ENCODE measurements at regions not wholly inside any gene's neighbourhood (a gene's known extent, or its start where the extent isn't known, plus 50 kb on each side); places are given as distances from the start of the nearest gene placed in this dataset.

DNA sequence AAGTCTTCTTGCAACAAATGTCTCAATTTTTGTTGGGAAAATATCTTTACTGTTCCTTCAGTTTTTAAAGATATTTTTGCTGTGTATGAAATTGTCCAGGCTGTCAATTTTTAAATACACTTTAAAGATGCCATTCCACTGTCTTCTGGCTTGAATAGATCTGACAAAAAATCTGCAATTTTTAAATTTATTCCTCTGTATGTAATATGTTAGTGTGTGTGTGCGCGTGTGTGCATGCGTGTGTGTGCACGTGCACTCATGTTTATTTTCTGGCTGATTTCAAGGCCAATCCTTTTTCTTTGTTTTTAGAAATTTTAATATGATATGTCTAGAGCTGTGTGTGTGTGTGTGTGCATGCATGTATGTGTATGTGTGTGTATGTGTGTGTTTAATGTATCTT is 263.2 kb upstream of the SESN3 start:
- Histone ChIP-seq H3K36me3 (no peaks in the 10 kb centered on the region), H3K4me1 (no peaks in the 10 kb centered on the region), H3K27ac (no peak overlapping the region), H3K9me3 (no peaks in the 10 kb centered on the region), H3K27me3 (no peaks in the 10 kb centered on the region), H3K4me3 (no peak overlapping the region)
- DNase-seq = no peak
- no peak for TF ChIP-seq POLR2A (IDR thresholded peaks at IDR 0.05)
- TF ChIP-seq, protein P1, sequence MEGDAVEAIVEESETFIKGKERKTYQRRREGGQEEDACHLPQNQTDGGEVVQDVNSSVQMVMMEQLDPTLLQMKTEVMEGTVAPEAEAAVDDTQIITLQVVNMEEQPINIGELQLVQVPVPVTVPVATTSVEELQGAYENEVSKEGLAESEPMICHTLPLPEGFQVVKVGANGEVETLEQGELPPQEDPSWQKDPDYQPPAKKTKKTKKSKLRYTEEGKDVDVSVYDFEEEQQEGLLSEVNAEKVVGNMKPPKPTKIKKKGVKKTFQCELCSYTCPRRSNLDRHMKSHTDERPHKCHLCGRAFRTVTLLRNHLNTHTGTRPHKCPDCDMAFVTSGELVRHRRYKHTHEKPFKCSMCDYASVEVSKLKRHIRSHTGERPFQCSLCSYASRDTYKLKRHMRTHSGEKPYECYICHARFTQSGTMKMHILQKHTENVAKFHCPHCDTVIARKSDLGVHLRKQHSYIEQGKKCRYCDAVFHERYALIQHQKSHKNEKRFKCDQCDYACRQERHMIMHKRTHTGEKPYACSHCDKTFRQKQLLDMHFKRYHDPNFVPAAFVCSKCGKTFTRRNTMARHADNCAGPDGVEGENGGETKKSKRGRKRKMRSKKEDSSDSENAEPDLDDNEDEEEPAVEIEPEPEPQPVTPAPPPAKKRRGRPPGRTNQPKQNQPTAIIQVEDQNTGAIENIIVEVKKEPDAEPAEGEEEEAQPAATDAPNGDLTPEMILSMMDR (IDR thresholded peaks at IDR 0.05) = no peak

DNA sequence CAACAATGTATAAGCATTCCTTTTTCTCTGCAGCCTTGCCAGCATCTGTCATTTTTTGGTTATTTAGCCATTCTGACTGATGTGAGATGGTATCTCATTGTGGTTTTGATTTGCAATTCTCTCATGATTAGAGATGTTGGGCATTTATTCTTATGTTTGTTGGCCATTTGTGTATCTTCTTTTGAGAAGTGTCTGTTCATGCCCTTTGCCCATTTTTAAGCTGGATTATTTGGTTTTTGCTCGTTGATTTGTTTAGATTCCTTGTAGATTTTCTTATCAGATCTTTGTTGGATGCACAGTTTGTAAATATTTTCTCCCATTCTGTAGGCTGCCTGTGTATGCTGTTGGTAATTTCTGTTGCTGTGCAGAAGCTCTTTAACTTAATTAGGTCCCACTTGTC is 259.6 kb upstream of the SESN3 start:
- no peaks in the 10 kb centered on the region for H3K36me3 ChIP-seq
- H3K27me3 ChIP-seq = no peaks in the 10 kb centered on the region
- H3K4me3 ChIP-seq = no peak overlapping the region

DNA sequence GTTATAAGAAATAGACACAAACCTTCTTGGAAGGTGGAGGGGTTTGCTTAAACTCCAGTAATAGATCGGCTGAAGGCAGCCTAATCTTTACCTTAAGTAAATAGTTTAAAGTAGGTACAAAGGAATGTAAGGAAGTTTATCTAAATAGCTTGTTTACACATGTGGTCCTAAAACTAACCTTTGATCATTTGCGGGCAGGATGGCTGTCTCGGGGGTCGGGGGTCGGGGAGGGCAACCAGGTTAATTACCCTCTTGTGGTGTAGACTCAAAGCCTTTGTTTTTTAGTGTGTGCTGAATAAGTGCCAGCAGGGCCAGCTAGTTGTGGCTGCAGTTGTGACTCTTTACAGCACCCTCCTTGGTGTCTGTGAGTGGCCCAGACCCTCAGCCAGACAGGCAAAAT is 256.9 kb upstream of the SESN3 start:
- TF ChIP-seq, protein P1 (IDR thresholded peaks at IDR 0.05) = no peak
- no peak for TF ChIP-seq POLR2A (IDR thresholded peaks at IDR 0.05)
- H3K4me3 ChIP-seq = no peak overlapping the region
- DNase-seq = no peak

More for the DNA sequence above, 259.6 kb upstream of the SESN3 start:
- no peak for DNase-seq
- no peak for TF ChIP-seq POLR2A (IDR thresholded peaks at IDR 0.05)
- TF ChIP-seq, protein P1 (IDR thresholded peaks at IDR 0.05) = no peak
- H3K27ac ChIP-seq = no peak overlapping the region
- no peaks in the 10 kb centered on the region for H3K9me3 ChIP-seq
- H3K4me1 ChIP-seq = no peaks in the 10 kb centered on the region

GRCh38 chr11:95487391-95487790 is 256.4 kb upstream of the SESN3 start:
- Histone ChIP-seq H3K27ac (no peak overlapping the region), H3K4me1 (no peaks in the 10 kb centered on the region), H3K36me3 (no peaks in the 10 kb centered on the region), H3K4me3 (no peak overlapping the region), H3K9me3 (no peaks in the 10 kb centered on the region), H3K27me3 (no peaks in the 10 kb centered on the region)
- DNase-seq = peak in 2 of 3 donors; percentile 57 to 66
- no peak for TF ChIP-seq POLR2A (IDR thresholded peaks at IDR 0.05)
- TF ChIP-seq, protein P1 (IDR thresholded peaks at IDR 0.05) = no peak

More for the DNA sequence above, 256.9 kb upstream of the SESN3 start:
- Histone ChIP-seq H3K36me3 (no peaks in the 10 kb centered on the region), H3K27ac (no peak overlapping the region), H3K9me3 (no peaks in the 10 kb centered on the region), H3K27me3 (no peaks in the 10 kb centered on the region), H3K4me1 (no peaks in the 10 kb centered on the region)

DNA sequence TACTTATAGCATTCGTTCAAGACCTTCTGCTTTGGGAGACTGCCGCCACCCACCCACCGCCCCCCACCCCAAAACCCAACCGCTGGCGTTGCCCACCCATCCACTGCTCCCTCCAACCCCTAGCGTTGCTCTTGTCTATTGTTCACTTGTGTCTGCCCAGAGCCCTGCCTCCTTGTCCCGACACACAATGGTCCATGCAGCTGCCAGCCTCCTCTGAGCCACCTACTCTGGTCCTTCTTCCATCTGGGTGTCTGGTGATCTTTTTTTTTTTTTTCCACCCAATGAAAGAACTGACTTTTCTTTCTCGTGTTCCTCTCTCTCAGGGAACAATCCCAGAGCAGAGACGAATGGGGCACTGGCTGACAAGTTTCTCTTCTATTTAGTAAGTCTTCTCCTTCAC is 256.0 kb upstream of the SESN3 start:
- DNase-seq = no peak
- Histone ChIP-seq H3K9me3 (no peaks in the 10 kb centered on the region), H3K4me1 (no peaks in the 10 kb centered on the region), H3K27me3 (no peaks in the 10 kb centered on the region), H3K4me3 (no peak overlapping the region), H3K27ac (no peak overlapping the region), H3K36me3 (no peaks in the 10 kb centered on the region)
- TF ChIP-seq, protein P1 (IDR thresholded peaks at IDR 0.05) = no peak
- no peak for TF ChIP-seq POLR2A (IDR thresholded peaks at IDR 0.05)

DNA sequence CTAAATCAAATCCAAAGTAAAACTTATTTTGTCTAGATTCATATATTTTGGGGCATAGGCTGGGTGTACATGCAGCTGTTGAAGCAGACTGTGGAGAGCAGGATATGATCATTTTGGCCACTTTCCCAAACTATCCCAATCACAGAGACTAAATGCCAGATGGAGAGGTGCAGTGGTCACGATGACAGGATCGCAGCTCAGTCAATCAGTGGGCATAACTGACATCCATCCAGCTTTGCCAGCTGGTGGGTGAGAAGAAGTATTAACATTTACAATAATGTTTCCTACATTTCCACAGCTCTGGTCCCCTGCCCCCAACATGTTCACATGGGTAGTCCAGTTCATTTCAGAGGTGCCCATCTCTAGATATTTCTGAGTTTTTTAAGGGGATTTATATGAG is 255.5 kb upstream of the SESN3 start:
- Histone ChIP-seq H3K9me3 (no peaks in the 10 kb centered on the region), H3K27me3 (no peaks in the 10 kb centered on the region), H3K36me3 (no peaks in the 10 kb centered on the region), H3K27ac (no peak overlapping the region), H3K4me3 (no peak overlapping the region), H3K4me1 (no peaks in the 10 kb centered on the region)
- DNase-seq = no peak
- TF ChIP-seq POLR2A (IDR thresholded peaks at IDR 0.05) = no peak
- TF ChIP-seq, protein P1 (IDR thresholded peaks at IDR 0.05) = no peak

Data from Peyer's patch (tissue), 4 donors.